CD4-positive, CD25-positive, alpha-beta regulatory T cell (primary cell): ENCODE measurements at regions not wholly inside any gene's neighbourhood (a gene's known extent, or its start where the extent isn't known, plus 50 kb on each side); places are given as distances from the start of the nearest gene placed in this dataset.
"Not testable (repeated sequence)": the region's sequence is repeated elsewhere in the genome, so short reads cannot be mapped to it uniquely, and the experiment has no call there.

Source experiments
- ATAC-seq, 2 donors: fragments of 150-1000 bp; cut with Tn5 transposase; one replicate each; pipeline ENCODE4 v1.10.0; 2021; ENCODE audit warnings: low read depth in 2 of 2, moderate number of reproducible peaks in 2 of 2, moderate library complexity in 1 of 2
- DNase-seq, 3 donors: peaks; one replicate each; pipeline versions ENCODE4 v3.0.0 to v3.0.0-alpha.2; 2012 to 2022; ENCODE audit warnings: mixed read lengths in 1 of 3
- H3K27ac ChIP-seq: one replicate; pipeline ENCODE4 v1.7.0; 2013; ENCODE audit warnings: mild to moderate bottlenecking, low read length; ENCODE audit not compliant: insufficient read depth, poor library complexity, severe bottlenecking
- H3K27me3 ChIP-seq: one replicate; pipeline ENCODE4 v1.7.0; 2013; ENCODE audit warnings: low read length; ENCODE audit not compliant: control insufficient read depth, insufficient read depth
- H3K36me3 ChIP-seq: one replicate; pipeline ENCODE4 v1.7.0; 2013; ENCODE audit warnings: mild to moderate bottlenecking, low read length, moderate library complexity; ENCODE audit not compliant: control insufficient read depth, insufficient read depth
- H3K4me1 ChIP-seq: 2 replicates; pipeline ENCODE4 v1.7.0; 2013; ENCODE audit warnings: mild to moderate bottlenecking, low read length; ENCODE audit not compliant: insufficient read depth, control insufficient read depth, poor library complexity, severe bottlenecking
- H3K4me3 ChIP-seq: one replicate; pipeline ENCODE4 v1.7.0; 2013; ENCODE audit warnings: low read depth, mild to moderate bottlenecking, low read length, moderate library complexity
- H3K9me3 ChIP-seq, 2 experiments: 1 replicate in 1 of 2; 2 replicates in 1 of 2; pipeline ENCODE4 v1.7.0; 2013; ENCODE audit warnings: low read length in 2 of 2, mild to moderate bottlenecking in 1 of 2, moderate library complexity in 1 of 2; ENCODE audit not compliant: control insufficient read depth in 2 of 2
- H3K27ac Mint-ChIP-seq, 3 donors: one replicate each; pipeline ENCODE4 v1.8.0; 2020 to 2022; ENCODE audit warnings: mild to moderate bottlenecking in 3 of 3, mixed read lengths in 3 of 3, moderate library complexity in 2 of 3
- H3K27me3 Mint-ChIP-seq: one replicate; pipeline ENCODE4 v1.8.0; 2022; ENCODE audit warnings: mild to moderate bottlenecking, mixed read lengths
- H3K36me3 Mint-ChIP-seq: one replicate; pipeline ENCODE4 v1.8.0; 2020; ENCODE audit warnings: mixed read lengths
- H3K4me1 Mint-ChIP-seq, 4 donors: one replicate each; pipeline ENCODE4 v1.8.0; 2020 to 2022; ENCODE audit warnings: mixed read lengths in 4 of 4, mild to moderate bottlenecking in 1 of 4
- H3K4me3 Mint-ChIP-seq, 4 donors: one replicate each; pipeline ENCODE4 v1.8.0; 2020 to 2022; ENCODE audit warnings: mild to moderate bottlenecking in 4 of 4, mixed read lengths in 4 of 4, moderate library complexity in 3 of 4
- H3K9me3 Mint-ChIP-seq, 7 donors: one replicate each; pipeline ENCODE4 v1.8.0; 2020 to 2022; ENCODE audit warnings: mixed read lengths in 7 of 7, mild to moderate bottlenecking in 3 of 7, moderate library complexity in 2 of 7

GRCh38 chr4:123652476-123652875, 255.9 kb downstream of the SPRY1 start:
- no peaks in the 10 kb centered on the region for H3K4me1 Mint-ChIP-seq
- no peak overlapping the region for H3K27ac Mint-ChIP-seq
- no peak for DNase-seq
- H3K36me3 ChIP-seq: no peaks in the 10 kb centered on the region
- no peaks in the 10 kb centered on the region for H3K36me3 Mint-ChIP-seq
- H3K4me3 Mint-ChIP-seq: no peak overlapping the region
- no peak overlapping the region for H3K4me3 ChIP-seq
- no peaks in the 10 kb centered on the region for H3K27me3 ChIP-seq
- no peak overlapping the region for H3K27ac ChIP-seq
- H3K27me3 Mint-ChIP-seq: no peaks in the 10 kb centered on the region
- no peaks in the 10 kb centered on the region for H3K4me1 ChIP-seq
- H3K9me3 ChIP-seq: no peaks in the 10 kb centered on the region
- no peak for ATAC-seq
- peaks cover 0 to 6% (median 1%) of the 10 kb centered on the region in 7 donors for H3K9me3 Mint-ChIP-seq

- Histone ChIP-seq H3K27ac (no peak overlapping the region), H3K36me3 (no peaks in the 10 kb centered on the region), H3K9me3 (no peaks in the 10 kb centered on the region), H3K27me3 (no peaks in the 10 kb centered on the region), H3K4me3 (no peak overlapping the region), H3K4me1 (no peaks in the 10 kb centered on the region)
- no peaks in the 10 kb centered on the region for H3K27me3 Mint-ChIP-seq
- no peak overlapping the region for H3K27ac Mint-ChIP-seq
- DNase-seq (no peak), ATAC-seq (no peak)
- H3K4me3 Mint-ChIP-seq: no peak overlapping the region
- H3K9me3 Mint-ChIP-seq: peaks cover 0 to 6% (median 1%) of the 10 kb centered on the region in 7 donors
- H3K36me3 Mint-ChIP-seq: no peaks in the 10 kb centered on the region
- no peaks in the 10 kb centered on the region for H3K4me1 Mint-ChIP-seq
These were observed 256.6 kb downstream of the SPRY1 start for GRCh38 chr4:123653236-123653635.

GRCh38 chr4:123656746-123657294, 260.2 kb downstream of the SPRY1 start:
- not testable (repeated sequence) for H3K4me1 Mint-ChIP-seq, H3K4me3 Mint-ChIP-seq, ATAC-seq, H3K27me3 Mint-ChIP-seq, H3K27me3 ChIP-seq, H3K4me3 ChIP-seq, DNase-seq, H3K27ac ChIP-seq, H3K36me3 ChIP-seq, H3K4me1 ChIP-seq, H3K27ac Mint-ChIP-seq, H3K36me3 Mint-ChIP-seq, H3K9me3 Mint-ChIP-seq, H3K9me3 ChIP-seq

- H3K36me3 Mint-ChIP-seq, H3K27ac Mint-ChIP-seq, H3K4me3 Mint-ChIP-seq, H3K4me1 ChIP-seq, H3K4me1 Mint-ChIP-seq, DNase-seq, H3K9me3 Mint-ChIP-seq, ATAC-seq, H3K27me3 ChIP-seq, H3K27me3 Mint-ChIP-seq, H3K27ac ChIP-seq, H3K4me3 ChIP-seq, H3K9me3 ChIP-seq, H3K36me3 ChIP-seq: not testable (repeated sequence)
These were observed 261.0 kb downstream of the SPRY1 start for GRCh38 chr4:123657606-123658005.

GRCh38 chr4:123659262-123659661, 262.7 kb downstream of the SPRY1 start:
- no peak overlapping the region for H3K4me3 Mint-ChIP-seq
- H3K4me1 Mint-ChIP-seq: no peaks in the 10 kb centered on the region
- Histone ChIP-seq H3K27ac (no peak overlapping the region), H3K4me1 (no peaks in the 10 kb centered on the region), H3K9me3 (no peaks in the 10 kb centered on the region), H3K4me3 (no peak overlapping the region), H3K36me3 (no peaks in the 10 kb centered on the region), H3K27me3 (no peaks in the 10 kb centered on the region)
- H3K27me3 Mint-ChIP-seq: no peaks in the 10 kb centered on the region
- peaks cover 0 to 4% (median 1%) of the 10 kb centered on the region in 7 donors for H3K9me3 Mint-ChIP-seq
- no peak for ATAC-seq
- H3K27ac Mint-ChIP-seq: no peak overlapping the region
- no peak for DNase-seq
- no peaks in the 10 kb centered on the region for H3K36me3 Mint-ChIP-seq

GRCh38 chr4:123659730-123660129, 263.1 kb downstream of the SPRY1 start:
- Mint-ChIP-seq H3K4me1 (no peaks in the 10 kb centered on the region), H3K27me3 (no peaks in the 10 kb centered on the region), H3K9me3 (peaks cover 0 to 4% (median 1%) of the 10 kb centered on the region in 7 donors), H3K4me3 (no peak overlapping the region), H3K36me3 (no peaks in the 10 kb centered on the region), H3K27ac (no peak overlapping the region)
- no peak for DNase-seq
- ATAC-seq: no peak
- no peaks in the 10 kb centered on the region for H3K4me1 ChIP-seq
- H3K27ac ChIP-seq: no peak overlapping the region
- no peaks in the 10 kb centered on the region for H3K27me3 ChIP-seq
- H3K4me3 ChIP-seq: no peak overlapping the region
- H3K36me3 ChIP-seq: no peaks in the 10 kb centered on the region
- no peaks in the 10 kb centered on the region for H3K9me3 ChIP-seq

GRCh38 chr4:123661080-123661737, 264.6 kb downstream of the SPRY1 start:
- Mint-ChIP-seq H3K27me3 (no peaks in the 10 kb centered on the region), H3K36me3 (no peaks in the 10 kb centered on the region), H3K27ac (no peak overlapping the region), H3K4me1 (no peaks in the 10 kb centered on the region), H3K4me3 (no peak overlapping the region), H3K9me3 (peaks cover 0 to 3% (median 1%) of the 10 kb centered on the region in 7 donors)
- no peak overlapping the region for H3K4me3 ChIP-seq
- H3K9me3 ChIP-seq: no peaks in the 10 kb centered on the region
- H3K4me1 ChIP-seq: no peaks in the 10 kb centered on the region
- H3K36me3 ChIP-seq: no peaks in the 10 kb centered on the region
- no peak for DNase-seq
- H3K27me3 ChIP-seq: no peaks in the 10 kb centered on the region
- H3K27ac ChIP-seq: no peak overlapping the region
- no peak for ATAC-seq

GRCh38 chr4:123662827-123663226, 266.2 kb downstream of the SPRY1 start:
- DNase-seq (no peak), ATAC-seq (no peak)
- no peak overlapping the region for H3K27ac Mint-ChIP-seq
- H3K4me1 ChIP-seq: no peaks in the 10 kb centered on the region
- H3K36me3 Mint-ChIP-seq: no peaks in the 10 kb centered on the region
- no peak overlapping the region for H3K4me3 ChIP-seq
- H3K9me3 ChIP-seq: no peaks in the 10 kb centered on the region
- no peaks in the 10 kb centered on the region for H3K27me3 Mint-ChIP-seq
- no peak overlapping the region for H3K27ac ChIP-seq
- H3K36me3 ChIP-seq: no peaks in the 10 kb centered on the region
- no peak overlapping the region for H3K4me3 Mint-ChIP-seq
- H3K27me3 ChIP-seq: no peaks in the 10 kb centered on the region
- H3K9me3 Mint-ChIP-seq: peaks cover 0 to 2% (median 0%) of the 10 kb centered on the region in 7 donors
- H3K4me1 Mint-ChIP-seq: no peaks in the 10 kb centered on the region
